Spinal cord (tissue), 9 donors: ENCODE measurements at regions not wholly inside any gene's neighbourhood (a gene's known extent, or its start where the extent isn't known, plus 50 kb on each side); places are given as distances from the start of the nearest gene placed in this dataset.

Source experiments
- DNase-seq, 6 donors: peaks; one replicate each; pipeline versions ENCODE4 v3.0.0 to v3.0.0-alpha.2; 2013 to 2015; ENCODE audit warnings: low spot score in 6 of 6, low read depth in 4 of 6
- H3K27ac ChIP-seq: one replicate; pipeline ENCODE4 v1.5.1; 2013; ENCODE audit warnings: low read depth, low read length, control low read depth
- H3K27me3 ChIP-seq: one replicate; pipeline ENCODE4 v1.6.1; 2013; ENCODE audit warnings: low read length; ENCODE audit not compliant: control insufficient read depth, insufficient read depth
- H3K36me3 ChIP-seq: one replicate; pipeline ENCODE4 v1.6.1; 2013; ENCODE audit warnings: low read length; ENCODE audit not compliant: control insufficient read depth, insufficient read depth
- H3K4me1 ChIP-seq: one replicate; pipeline ENCODE4 v1.6.1; 2013; ENCODE audit warnings: low read length; ENCODE audit not compliant: control insufficient read depth, insufficient read depth
- H3K4me3 ChIP-seq: one replicate; pipeline ENCODE4 v1.5.1; 2013; ENCODE audit warnings: low read depth, low read length, control low read depth
- H3K9me3 ChIP-seq: one replicate; pipeline ENCODE4 v1.6.1; 2013; ENCODE audit warnings: low read length; ENCODE audit not compliant: control insufficient read depth, insufficient read depth
- WGBS: methylation state at CpG from one replicate; pipeline ENCODE4 v1.1.5; 2013; ENCODE audit warnings: missing lambda C conversion rate; ENCODE audit not compliant: insufficient coverage; 5-methylcytosine and 5-hydroxymethylcytosine counted together
- donor health status: healthy.

GRCh38 chr15:31463521-31464102 lies 137.0 kb downstream of the KLF13 start:
- no peak overlapping the region for H3K4me3 ChIP-seq
- WGBS, result 97% methylated on average over 3 of the region's 8 CpGs
- H3K27me3 ChIP-seq, result no peaks in the 10 kb centered on the region
- no peaks in the 10 kb centered on the region for H3K36me3 ChIP-seq
- no peaks in the 10 kb centered on the region for H3K9me3 ChIP-seq
- DNase-seq, result no peak
- no peak overlapping the region for H3K27ac ChIP-seq
- H3K4me1 ChIP-seq, result no peaks in the 10 kb centered on the region

- H3K4me1 ChIP-seq, result no peaks in the 10 kb centered on the region
- H3K27me3 ChIP-seq, result no peaks in the 10 kb centered on the region
- WGBS, result 83% methylated on average over 9 of the region's 13 CpGs
- DNase-seq, result no peak
- no peak overlapping the region for H3K4me3 ChIP-seq
- H3K9me3 ChIP-seq, result no peaks in the 10 kb centered on the region
- H3K27ac ChIP-seq, result no peak overlapping the region
- peaks cover 4% of the 10 kb centered on the region for H3K36me3 ChIP-seq
Measured at GRCh38 chr15:31464216-31465082, 137.8 kb downstream of the KLF13 start.

- Histone ChIP-seq H3K36me3 (peaks cover 4% of the 10 kb centered on the region), H3K9me3 (no peaks in the 10 kb centered on the region), H3K4me3 (no peak overlapping the region), H3K27ac (no peak overlapping the region), H3K27me3 (no peaks in the 10 kb centered on the region), H3K4me1 (no peaks in the 10 kb centered on the region)
- no peak for DNase-seq
- 84% methylated on average over 10 of the region's 10 CpGs for WGBS
Measured at GRCh38 chr15:31465083-31465955, 138.7 kb downstream of the KLF13 start.

DNA sequence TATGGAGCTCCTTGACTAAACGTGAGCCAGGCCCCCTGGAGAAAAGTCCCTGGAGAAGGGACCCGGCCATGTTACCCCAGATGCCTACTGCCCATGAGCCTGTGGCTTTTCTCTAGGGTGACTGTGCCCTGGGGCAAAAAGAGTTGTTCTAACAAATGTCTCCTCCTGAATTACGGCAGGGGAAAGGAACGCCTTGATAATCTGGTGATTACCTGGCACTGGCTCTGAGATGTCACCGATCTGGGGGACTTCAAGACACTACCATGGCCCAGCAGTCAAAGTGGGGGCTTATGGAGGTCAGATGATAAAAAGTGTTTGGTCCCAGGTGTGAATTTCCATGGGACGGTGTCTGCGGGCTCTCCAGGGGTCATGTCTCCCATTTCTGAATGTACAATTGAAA lies 140.7 kb downstream of the KLF13 start:
- no peak overlapping the region for H3K27ac ChIP-seq
- H3K27me3 ChIP-seq, result no peaks in the 10 kb centered on the region
- DNase-seq, result no peak
- WGBS, result 84% methylated on average over 6 of the region's 7 CpGs
- H3K9me3 ChIP-seq, result no peaks in the 10 kb centered on the region
- peaks cover 4% of the 10 kb centered on the region for H3K36me3 ChIP-seq
- H3K4me3 ChIP-seq, result no peak overlapping the region
- no peaks in the 10 kb centered on the region for H3K4me1 ChIP-seq

DNA sequence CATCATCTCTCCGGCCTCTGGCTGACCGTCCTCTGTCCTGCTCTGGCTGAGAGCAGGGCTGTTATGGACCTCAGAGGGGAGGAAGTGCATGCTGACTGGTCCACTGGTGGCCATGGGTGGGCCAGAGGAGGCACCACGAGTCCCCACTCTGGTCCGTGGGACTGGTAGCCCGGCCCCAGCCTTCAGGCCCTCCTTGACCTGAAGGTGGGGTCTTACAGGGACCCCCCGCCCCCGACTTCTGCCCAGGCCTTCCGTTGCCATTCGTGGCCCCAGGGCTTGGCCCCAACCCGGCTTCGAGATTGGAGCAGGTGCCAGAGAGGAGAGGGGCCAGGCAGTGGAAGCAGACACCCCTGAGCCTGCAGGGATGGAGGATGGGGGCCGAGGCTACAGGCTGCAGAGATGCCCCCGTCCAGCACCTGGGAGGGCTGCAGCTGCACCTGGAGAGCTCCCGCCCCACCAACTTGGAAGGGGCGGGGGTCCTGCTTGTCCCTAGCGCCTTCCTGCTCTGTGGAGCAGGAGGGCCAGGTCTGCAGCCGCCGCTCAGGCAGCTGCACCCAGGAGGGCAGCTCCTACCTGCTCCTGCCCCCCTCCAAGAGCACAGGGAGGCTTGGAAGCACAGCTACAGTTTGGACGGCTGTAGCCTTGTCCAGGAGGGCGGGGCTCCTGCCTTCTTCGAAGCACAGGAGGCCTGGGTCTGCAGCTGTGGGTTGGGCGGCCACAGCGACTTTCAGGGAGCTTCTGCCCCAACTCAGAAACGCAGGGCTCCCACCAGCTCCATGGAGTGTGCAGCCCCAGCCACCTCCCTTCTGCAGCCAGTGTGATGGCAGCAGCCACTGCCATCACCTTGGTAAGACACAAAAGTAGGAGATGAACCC lies 142.5 kb downstream of the KLF13 start:
- Histone ChIP-seq H3K36me3 (peaks cover 4% of the 10 kb centered on the region), H3K27me3 (no peaks in the 10 kb centered on the region), H3K4me3 (no peak overlapping the region), H3K9me3 (no peaks in the 10 kb centered on the region), H3K4me1 (peaks cover 4% of the 10 kb centered on the region), H3K27ac (no peak overlapping the region)
- WGBS, result 87% methylated on average over 24 of the region's 24 CpGs
- DNase-seq, result no peak

- Histone ChIP-seq H3K27me3 (no peaks in the 10 kb centered on the region), H3K9me3 (no peaks in the 10 kb centered on the region), H3K4me3 (no peak overlapping the region), H3K4me1 (peaks cover 4% of the 10 kb centered on the region), H3K27ac (no peak overlapping the region), H3K36me3 (peaks cover 4% of the 10 kb centered on the region)
- WGBS, result 86% methylated on average over 6 of the region's 6 CpGs
- no peak for DNase-seq
Measured at GRCh38 chr15:31469786-31470525, 143.3 kb downstream of the KLF13 start.

GRCh38 chr15:31470756-31471155 lies 144.1 kb downstream of the KLF13 start:
- H3K27me3 ChIP-seq, result no peaks in the 10 kb centered on the region

DNA sequence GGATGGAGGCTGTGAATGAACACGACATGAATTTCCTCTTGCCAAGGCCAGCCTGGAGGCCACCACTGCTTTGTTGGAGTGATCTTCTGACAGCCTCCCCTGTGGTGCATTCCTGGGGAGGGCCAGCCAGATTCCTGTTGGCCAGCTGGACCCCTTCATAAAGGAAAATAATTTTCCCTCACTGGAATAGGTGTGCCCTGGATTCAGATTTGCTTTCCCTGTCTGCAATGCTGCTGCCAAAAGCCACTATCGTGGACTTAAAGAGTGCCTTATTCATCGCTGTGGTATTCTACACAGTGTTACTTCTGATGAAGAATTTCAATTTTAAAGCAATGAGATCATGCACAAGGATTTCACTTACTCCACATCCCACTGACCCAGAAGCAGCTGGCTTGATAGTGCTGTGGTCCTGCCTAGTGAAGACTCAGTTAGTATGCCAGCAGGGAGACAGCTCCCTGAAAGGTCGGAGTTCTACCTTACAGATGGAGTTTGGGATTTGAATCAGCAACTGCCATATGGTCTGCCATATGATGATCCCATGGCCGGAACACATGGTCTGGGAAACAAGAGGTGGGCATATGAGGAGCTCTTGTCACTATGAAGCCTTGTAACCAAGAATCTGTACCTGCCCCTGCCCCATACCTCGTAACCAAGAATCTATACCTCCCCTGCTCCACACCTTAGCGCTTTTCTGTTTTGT lies 145.2 kb downstream of the KLF13 start:
- 69% methylated on average over 5 of the region's 7 CpGs for WGBS
- no peaks in the 10 kb centered on the region for H3K27me3 ChIP-seq
- H3K4me3 ChIP-seq, result no peak overlapping the region
- no peaks in the 10 kb centered on the region for H3K9me3 ChIP-seq
- H3K36me3 ChIP-seq, result peaks cover 7% of the 10 kb centered on the region
- peak in 2 of 6 donors; percentile 9 to 36 for DNase-seq
- peak overlapping the region; percentile 44 for H3K27ac ChIP-seq
- peaks cover 4% of the 10 kb centered on the region for H3K4me1 ChIP-seq

More at GRCh38 chr15:31470756-31471155, 144.1 kb downstream of the KLF13 start:
- H3K4me1 ChIP-seq, result peaks cover 4% of the 10 kb centered on the region
- no peak overlapping the region for H3K27ac ChIP-seq
- H3K36me3 ChIP-seq, result peaks cover 4% of the 10 kb centered on the region
- H3K9me3 ChIP-seq, result no peaks in the 10 kb centered on the region
- 53% methylated on average over 2 of the region's 2 CpGs for WGBS
- DNase-seq, result no peak
- H3K4me3 ChIP-seq, result no peak overlapping the region
